HG02623 (cell line): ENCODE measurements at regions not wholly inside any gene's neighbourhood (a gene's known extent, or its start where the extent isn't known, plus 50 kb on each side); places are given as distances from the start of the nearest gene placed in this dataset.

Experiments
- ATAC-seq: cut with Tn5 transposase; IDR thresholded peaks from one replicate; pipeline ENCODE4 v1.9.1; 2021; ENCODE audit warnings: moderate library complexity; ENCODE audit not compliant: unreplicated experiment

DNA sequence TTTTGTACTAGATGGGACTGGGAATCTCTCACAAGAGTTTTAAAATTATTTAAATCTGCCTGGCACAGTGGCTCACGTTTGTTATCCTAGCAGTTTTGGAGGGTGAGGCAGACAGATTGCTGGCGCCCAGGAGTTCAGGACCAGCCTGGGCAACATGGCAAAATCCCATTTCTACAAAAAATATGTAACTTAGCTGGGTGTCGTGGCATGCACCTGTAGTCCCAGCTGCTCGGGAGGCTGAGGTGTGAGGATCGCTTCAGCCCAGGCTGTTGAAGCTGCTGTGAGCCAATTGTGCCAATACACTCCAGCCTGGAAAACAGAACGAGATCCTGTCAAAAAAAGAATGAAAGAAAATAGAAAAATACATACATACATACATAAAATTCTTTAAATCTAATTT, 685.7 kb upstream of the PIK3C3 start:
- no peak for ATAC-seq

DNA sequence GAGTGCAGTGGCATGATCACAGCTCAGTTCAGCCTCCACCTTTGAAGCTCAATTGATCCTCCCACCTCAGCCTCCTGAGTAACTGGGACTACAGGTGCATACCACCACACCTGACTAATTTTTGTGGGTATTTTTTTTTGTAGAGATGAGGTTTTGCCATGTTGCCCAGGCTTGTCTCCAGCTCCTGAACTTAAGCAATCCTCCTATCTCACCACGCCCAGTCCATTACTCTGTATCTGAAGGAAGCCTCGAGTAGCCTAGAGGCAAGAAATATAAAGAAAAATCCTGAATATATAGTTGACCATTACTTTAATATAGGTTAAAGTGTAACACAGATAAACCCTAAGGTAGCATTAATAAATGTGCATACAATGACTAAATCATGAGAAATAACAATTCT, 686.8 kb upstream of the PIK3C3 start:
- no peak for ATAC-seq

DNA sequence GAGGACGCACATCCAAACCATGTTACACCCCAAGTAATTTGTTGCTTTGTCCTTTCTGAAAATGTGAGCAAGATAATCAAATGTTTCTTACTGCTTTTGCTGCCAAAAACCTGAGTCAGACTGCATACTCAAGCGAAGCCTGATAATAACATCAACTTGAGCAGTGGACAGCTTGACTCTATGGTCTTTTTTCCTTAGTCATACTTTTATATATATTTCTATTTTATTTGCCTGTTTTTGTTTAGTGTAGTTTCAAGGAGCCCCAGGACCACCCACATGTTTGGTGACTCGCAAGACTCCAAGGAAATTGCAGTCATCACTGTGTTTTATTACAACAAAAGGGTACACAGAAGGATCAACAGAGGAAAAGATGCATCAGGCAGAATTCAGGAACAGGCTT, 688.4 kb upstream of the PIK3C3 start:
- ATAC-seq = no peak

DNA sequence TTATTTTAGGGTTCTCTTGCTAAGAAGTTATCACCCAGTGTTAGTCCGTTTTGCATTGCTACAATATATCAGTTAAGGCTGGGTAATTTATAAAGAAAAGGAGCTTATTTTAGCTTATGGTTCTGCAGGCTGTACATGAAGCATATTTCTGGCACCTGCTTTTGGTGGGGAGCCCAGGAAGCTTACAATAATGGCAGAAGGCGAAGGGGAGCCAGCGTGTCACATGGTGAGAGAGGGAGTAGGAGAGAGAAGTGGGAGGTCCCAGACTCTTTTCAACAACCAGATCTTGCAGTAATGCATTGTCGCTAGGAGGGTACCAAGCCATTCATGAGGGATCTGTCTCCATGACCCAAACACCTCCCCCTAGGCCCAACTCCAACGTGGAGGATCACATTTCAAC, 688.8 kb upstream of the PIK3C3 start:
- no peak for ATAC-seq

DNA sequence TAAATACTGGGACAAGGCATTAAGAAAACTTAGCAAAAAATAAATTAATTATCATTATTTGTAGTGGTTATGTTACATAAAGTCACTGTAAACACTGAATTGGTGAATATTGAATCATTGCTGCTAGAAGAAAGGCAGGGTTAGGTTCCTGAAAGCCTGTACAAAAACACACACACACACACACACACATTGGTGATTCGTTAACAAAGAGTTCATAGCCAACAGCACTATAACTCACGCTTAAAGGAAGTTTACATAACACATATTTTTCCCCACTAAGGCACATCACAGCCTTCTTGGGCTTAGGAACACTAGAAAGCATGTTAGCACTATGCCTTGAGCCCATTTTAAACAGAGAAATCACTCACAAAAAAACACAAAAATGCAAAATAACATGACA, 690.0 kb upstream of the PIK3C3 start:
- no peak for ATAC-seq

DNA sequence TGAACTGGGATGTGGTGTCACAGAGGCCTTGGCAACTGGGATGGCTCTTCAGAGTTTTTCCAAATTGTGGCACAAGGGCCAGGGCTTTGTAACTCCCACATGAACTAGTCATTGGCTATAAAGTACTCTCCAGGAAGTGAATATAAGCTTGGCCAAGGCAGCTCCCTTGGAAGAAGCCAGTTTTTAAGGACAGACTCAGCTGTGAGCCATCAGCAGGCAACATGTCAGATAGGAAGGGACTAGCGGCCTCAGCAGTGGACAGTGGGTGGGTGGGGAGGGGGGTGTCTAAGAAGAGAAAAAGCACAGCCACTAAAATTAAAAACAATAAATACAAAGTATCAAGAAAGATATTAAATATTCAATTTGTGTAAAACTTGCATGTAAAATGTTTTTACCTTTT, 691.1 kb upstream of the PIK3C3 start:
- ATAC-seq = no peak

DNA sequence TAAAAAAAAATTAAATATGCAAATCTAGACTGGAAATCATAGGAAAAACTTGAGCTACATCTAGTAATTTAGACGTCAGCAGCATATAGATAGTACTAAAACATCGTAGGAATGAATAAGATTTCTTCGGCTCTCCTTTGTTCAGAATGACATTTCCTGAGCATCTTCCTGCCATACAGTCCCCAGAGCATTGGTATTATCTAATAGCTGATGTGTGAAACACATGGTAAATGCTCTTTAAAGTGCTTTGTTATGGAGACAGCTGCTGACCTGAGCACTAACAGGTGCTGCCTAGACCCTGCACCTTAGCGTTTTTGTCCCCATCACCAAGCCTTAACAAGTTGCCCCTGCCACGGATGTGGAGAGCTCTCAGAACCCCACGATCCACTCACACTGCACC, 692.3 kb upstream of the PIK3C3 start:
- ATAC-seq = no peak

DNA sequence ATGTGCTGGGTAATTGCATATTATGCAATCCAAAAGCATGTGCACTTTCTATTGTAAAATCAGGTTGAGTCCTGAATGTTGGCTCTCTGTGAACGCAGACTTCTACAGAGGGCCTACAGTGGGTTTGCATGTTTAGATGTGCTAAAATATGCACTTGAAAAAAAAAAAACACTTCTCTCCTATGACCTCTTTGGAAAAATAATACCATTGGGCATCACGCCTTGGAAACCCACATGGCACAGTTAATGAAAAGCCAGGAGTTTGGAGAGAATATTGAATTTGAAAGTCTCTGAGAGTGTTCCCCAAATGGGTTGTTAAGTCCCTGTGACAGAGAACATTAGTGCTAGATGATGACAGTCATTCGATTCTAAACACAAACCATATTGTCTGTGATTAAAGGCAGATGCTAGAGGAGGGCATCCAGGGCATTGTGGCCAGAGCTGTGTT, 710.4 kb upstream of the PIK3C3 start:
- ATAC-seq = no peak

DNA sequence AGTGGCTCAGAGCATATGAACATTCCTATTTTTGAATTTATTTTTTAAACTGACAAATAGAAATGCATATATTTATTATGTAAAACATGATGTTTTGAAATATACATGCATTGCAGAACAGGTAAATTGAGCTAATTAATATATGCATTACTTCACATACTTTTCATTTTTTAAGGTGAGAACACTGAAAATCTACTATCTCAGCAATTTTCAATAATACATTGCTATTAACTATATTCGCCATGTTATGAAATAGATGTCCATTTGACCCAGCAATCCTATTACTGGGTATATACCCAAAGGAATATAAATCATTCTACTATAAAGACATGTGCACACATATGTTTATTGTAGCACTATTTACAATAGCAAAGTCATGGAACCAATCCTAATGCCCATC, 717.7 kb upstream of the PIK3C3 start:
- no peak for ATAC-seq

DNA sequence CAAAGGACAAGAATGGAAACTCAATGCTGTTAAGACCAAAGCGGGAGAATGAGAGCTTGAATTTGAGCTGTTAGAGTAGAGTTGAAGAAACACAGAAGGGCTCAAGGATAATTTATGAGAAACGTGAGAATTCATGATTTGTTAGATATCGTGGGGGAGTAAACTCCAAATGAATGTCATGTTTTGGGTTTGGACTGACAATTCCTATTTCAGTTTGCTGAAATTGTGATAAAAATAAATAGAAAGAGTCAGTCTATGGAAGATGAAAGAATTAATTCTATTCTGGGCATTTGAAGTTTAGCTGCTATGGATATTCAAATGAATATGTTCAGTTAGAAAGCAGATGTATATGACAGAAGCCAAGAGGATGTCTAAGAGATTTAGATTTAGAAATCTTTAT, 723.4 kb upstream of the PIK3C3 start:
- no peak for ATAC-seq

DNA sequence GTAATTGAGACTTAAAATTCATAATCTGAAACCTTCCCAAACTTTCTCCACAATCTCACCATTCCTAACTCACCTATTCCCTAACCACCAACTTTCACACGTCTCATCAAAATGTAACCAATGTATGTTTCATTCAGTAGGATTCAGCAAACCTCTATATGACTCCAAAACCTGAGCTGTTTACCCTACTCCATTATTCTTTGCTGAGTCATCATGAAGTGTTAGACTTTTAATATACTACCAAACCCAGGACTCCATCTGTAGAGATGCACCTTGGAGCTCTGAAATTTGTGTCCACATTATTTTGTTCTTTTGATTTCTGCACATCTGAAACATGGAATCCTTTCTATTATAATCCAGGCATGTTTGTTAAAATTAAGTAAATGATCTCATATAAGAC, 727.0 kb upstream of the PIK3C3 start:
- ATAC-seq = no peak

DNA sequence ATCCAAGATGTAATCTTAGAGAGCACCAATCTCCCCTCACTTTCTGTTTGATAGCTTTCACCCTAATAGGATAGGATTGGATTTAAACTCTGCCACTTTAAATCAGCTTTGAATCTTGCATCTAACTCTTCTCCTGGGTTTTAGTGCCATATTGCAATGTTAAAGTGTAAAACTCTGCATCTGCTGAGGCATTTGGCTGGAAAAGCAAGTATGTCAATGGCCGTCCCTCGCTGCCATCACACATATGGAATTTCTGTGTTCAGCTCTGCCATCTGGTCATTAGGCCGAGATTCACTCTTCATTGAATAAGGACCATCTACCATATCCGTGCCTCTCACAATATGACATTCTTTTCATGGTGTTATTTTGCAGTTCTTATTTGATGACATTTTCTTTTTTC, 728.1 kb upstream of the PIK3C3 start:
- ATAC-seq = no peak

DNA sequence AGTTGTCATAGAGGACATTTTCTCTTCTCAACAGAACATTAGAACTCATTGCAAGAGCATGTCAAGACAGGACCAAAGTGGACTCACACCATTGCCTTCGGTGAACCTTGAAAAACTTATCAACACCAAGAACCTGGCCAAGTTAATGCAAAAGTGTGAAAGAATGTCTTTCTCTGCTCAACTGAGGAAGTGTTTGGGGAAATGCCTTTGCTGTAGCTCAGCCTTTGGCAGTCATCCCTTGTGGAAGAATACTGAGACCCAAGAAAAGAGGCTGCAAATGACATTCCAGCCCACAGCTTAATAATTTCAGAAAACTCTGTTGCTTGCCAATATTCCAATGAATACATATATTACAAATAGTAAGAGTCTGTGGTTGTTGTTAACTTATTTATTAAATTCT, 728.8 kb upstream of the PIK3C3 start:
- no peak for ATAC-seq

DNA sequence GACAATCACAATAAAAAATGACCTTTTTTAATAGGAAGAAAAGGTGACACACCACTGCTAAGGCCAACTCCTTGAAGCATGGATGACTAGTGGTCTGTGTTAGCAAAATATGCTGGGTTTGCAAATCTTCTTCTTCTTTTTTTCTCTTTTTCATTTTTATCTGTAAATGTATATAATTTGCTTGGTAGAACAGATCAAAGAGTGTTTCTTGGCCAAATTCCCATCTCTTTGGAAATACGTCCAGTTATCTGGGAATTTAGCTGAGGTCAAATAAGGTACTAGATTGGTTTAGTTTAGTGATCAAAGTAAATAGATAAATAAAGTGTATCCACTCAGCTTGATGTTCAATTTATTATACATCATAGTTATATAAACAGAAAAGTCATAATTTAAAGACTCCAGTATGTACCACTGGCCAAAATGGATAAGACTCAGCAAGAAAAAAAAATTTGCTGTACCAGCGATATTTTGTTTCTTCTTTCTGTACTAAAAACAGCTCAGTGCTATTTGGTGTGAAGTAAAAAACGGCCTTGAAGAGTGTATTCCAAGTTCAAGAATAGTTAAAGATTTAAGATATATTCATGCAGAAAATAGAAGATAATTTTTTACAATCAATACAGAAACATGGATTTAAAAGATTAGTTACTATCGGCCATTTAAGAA, 738.6 kb upstream of the PIK3C3 start:
- ATAC-seq = no peak

DNA sequence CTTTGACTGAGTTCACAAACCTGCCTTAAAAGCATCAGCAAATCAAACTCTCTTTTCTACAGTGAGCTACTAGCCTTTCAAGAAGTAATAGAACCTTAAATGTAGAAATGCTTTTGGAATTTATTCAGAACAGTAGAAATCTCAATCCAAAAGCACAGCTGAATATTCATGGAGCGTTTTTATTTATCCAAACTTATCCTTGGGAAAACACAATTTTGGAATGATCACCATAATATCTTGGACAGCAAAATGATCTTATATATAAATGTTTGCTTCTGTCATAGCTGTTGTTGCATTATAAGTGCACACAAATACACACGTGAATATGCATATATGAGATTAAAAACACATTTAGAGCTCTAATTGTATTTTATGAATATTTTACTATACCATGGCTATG, 747.3 kb upstream of the PIK3C3 start:
- no peak for ATAC-seq

DNA sequence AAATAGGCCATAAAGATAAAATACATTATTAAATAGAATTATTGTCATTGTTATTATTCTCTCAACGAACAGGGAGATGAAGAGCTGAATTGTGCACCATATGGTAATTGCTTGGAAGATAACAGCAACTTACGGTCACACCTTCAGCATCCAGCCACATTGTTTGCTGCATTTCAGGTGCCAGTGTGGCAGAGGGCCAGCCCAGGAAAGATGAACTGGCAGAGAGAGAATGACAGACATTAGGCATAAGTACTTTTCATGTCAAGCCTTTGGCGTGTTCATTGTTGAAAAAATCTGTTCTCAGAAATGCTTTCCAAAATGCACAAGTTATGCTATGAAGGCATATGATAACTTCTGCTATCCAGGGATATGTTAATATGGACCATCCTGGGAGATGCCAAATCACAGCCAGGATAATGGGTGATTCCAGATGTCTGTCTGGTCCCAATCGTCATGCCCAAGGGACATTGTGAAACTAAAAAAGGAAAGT, 748.6 kb upstream of the PIK3C3 start:
- no peak for ATAC-seq

DNA sequence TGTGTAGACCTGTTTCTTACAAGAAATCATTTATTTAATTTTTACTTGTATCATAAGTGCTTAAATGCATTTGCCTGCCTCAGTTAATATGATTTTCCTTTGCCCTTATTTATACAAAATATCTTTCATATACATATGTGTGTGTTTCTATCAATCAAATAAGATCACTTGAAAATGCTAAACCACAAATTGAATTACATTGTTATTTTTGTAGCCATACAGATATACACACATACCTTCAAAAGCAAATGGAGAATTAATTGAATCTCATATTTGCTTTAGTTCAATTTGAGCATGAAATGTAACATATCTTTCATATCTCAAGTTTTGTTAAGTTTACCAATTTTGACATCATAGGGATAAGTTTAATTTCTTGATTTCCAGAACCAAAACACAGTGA, 755.8 kb upstream of the PIK3C3 start:
- ATAC-seq = no peak

DNA sequence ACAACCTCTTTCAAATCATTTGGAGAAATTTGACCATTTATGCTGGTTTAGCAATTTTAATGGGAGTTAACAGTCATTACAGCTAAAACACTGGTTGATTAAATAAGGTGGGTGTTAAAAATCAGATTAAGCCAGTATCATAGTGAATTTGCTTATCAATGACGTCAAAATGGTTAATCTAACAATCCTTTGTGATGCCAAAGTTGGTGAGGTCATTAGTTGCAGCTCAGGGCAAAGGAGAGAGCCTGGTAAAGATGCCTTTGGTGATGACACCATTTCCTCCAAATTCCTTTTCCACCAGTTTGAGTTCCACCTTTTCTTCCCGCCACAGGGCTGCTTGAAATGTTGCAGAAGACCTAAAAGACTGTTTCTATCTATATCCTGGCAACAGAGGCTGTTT, 757.1 kb upstream of the PIK3C3 start:
- ATAC-seq = no peak

DNA sequence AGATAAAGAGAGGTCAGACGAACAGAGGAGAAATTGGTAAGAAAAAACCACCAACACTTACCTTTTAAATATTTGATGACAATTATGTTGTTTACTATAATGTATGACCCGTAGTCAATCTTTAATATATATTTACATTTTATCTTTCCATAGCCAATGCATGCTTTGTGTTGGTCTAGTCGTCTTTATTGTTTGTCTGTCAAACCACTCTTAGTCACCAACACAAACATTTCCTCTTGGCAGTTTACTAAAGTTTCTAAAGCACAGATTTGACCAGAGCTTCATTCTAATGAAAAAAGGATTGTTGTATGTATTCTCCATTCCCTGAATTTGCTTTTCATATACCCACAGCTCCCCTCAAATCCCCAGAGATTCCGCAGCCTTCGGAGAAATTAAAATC, 784.7 kb upstream of the PIK3C3 start:
- no peak for ATAC-seq

DNA sequence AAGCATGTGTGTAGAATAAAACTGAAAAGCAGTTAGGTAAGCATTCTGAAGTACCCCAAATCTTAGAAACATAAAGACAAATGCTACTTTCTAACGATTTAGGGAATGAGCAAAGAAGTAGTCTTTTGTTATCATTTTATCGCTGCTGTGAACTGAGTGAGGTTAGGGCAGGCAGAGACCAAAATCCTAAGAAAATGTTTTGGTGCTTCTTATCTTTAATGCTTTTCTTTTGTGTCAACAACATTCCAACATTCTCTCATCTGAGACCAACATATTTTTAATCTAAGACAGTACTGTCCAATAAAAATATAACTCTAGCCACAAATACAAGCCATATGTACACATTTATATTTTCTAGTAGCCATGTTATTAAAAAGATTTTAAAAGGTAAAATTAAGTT, 789.4 kb upstream of the PIK3C3 start:
- ATAC-seq = no peak

DNA sequence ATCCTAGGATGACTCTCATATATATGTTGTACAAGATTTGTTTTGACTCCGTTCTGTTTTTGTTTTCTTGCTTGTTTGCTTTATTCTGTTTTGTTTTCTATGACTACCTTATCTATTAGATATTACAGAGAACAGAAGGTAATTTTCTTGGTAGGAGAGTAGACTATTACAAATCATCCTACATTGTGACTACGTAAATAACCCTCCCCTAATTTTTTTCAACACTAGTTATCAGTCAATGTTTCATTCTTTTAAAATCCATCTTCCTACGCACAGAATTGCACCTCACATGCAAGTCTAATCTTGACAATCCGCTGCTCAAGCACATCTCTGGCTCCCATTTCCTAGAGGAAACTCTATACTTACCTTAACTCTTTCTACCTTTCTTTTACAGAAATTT, 792.3 kb upstream of the PIK3C3 start:
- no peak for ATAC-seq

DNA sequence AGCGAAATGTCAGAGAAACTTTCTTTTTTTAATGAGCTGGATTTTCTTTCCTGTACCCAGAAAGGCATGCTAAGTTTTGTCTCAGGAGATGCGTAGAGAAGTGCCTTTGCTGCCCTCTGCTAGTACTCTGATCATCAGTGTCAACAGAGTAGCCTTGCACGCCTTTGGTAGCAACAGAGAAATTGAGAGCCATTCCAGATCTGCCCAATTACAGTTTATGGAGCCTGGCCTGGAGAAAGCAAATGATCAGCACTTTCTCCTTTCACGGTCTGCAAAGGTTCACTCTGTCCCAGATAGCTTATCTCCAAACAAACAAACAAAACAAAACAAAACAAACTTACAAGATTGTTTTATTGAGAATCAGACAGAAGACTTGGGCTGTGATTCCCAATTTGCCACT, 792.8 kb upstream of the PIK3C3 start:
- ATAC-seq = no peak
